Esophagus squamous epithelium (tissue), 5 donors: ENCODE measurements at regions not wholly inside any gene's neighbourhood (a gene's known extent, or its start where the extent isn't known, plus 50 kb on each side); places are given as distances from the start of the nearest gene placed in this dataset.

Experiments used
- DNase-seq: peaks from one replicate; lab custom pipeline; 2025; lab: John Stamatoyannopoulos, UW
- H3K27ac ChIP-seq, 4 donors: fragments of 200-600 bp; sonication (generic); one replicate each; pipeline ENCODE4 v1.5.1; 2016 to 2019; ENCODE audit warnings: mild to moderate bottlenecking in 1 of 4
- H3K27me3 ChIP-seq, 4 donors: fragments of 200-600 bp; sonication (generic); 1 replicate in 3 of 4; 2 replicates in 1 of 4; pipeline versions ENCODE4 v1.5.1 to v1.6.0; 2017 to 2021; ENCODE audit warnings: antibody characterized with exemption in 1 of 4
- H3K36me3 ChIP-seq, 3 donors: fragments of 200-600 bp; sonication (generic); one replicate each; pipeline ENCODE4 v1.5.1; 2016 to 2019
- H3K4me1 ChIP-seq, 3 donors: fragments of 200-600 bp; sonication (generic); one replicate each; pipeline ENCODE4 v1.5.1; 2017 to 2019
- H3K4me3 ChIP-seq, 4 donors: fragments of 200-600 bp; sonication (generic); 1 replicate in 3 of 4; 2 replicates in 1 of 4; pipeline ENCODE4 v1.5.1; 2016 to 2019; ENCODE audit warnings: mild to moderate bottlenecking in 2 of 4, moderate library complexity in 1 of 4
- H3K9me3 ChIP-seq, 3 donors: fragments of 200-600 bp; sonication (generic); one replicate each; pipeline ENCODE4 v1.5.1; 2016 to 2019
- POLR2A ChIP-seq, 4 donors: fragments of 450-650 bp; IDR thresholded peaks; one replicate each; pipeline ENCODE4 v1.6.1; 2017; ENCODE audit warnings: antibody characterized with exemption in 4 of 4, mild to moderate bottlenecking in 4 of 4, moderate library complexity in 3 of 4
- WGBS, 2 donors: methylation state at CpG; one replicate each; pipeline ENCODE4 v1.1.5; 2018; 5-methylcytosine and 5-hydroxymethylcytosine counted together
- intact Hi-C: fragments of 100-400 bp; cut with DNase I; formaldehyde crosslinking; loops from one replicate; pipeline ENCODE4 v1.15.0; 2022
- TF ChIP-seq, protein P1 (sequence below), 6 experiments: fragments of 450-650 bp in 4 of 6; fragments of 200-600 bp in 2 of 6; sonication (generic) in 2 of 6; IDR thresholded peaks; one replicate each; pipeline ENCODE4 v1.5.1; 2016 to 2019; ENCODE audit warnings: antibody characterized with exemption in 6 of 6, mild to moderate bottlenecking in 4 of 6, moderate library complexity in 4 of 6
- donor health status: DM: yes; HTN: yes; CAD: no.

DNA sequence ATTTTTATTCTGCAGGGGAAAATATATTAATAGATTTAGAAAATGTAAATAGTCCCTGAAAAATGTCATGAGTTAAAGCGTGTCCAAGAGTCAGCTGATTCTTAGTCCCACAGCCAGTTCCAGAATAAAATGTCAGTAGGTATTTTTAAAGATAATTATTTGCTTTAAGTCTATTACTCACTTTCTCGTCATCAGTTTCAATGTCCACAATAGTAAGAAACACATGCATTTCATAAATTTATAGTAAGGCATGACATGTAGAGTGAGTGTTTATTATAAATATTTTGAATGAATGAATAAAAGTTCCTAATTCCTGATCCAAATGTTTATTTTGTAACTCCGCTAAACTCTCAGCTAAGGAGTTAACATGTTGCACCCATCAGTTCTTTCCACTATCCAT is 1044.0 kb upstream of the PIK3C3 start:
- intact Hi-C loops, result no loop called here
- Histone ChIP-seq H3K4me3 (no peak overlapping the region), H3K36me3 (no peaks in the 10 kb centered on the region), H3K27me3 (no peaks in the 10 kb centered on the region), H3K4me1 (no peaks in the 10 kb centered on the region), H3K27ac (no peak overlapping the region), H3K9me3 (no peaks in the 10 kb centered on the region)
- DNase-seq, result no peak
- TF ChIP-seq POLR2A (IDR thresholded peaks at IDR 0.05), result no peak
- TF ChIP-seq, protein P1, sequence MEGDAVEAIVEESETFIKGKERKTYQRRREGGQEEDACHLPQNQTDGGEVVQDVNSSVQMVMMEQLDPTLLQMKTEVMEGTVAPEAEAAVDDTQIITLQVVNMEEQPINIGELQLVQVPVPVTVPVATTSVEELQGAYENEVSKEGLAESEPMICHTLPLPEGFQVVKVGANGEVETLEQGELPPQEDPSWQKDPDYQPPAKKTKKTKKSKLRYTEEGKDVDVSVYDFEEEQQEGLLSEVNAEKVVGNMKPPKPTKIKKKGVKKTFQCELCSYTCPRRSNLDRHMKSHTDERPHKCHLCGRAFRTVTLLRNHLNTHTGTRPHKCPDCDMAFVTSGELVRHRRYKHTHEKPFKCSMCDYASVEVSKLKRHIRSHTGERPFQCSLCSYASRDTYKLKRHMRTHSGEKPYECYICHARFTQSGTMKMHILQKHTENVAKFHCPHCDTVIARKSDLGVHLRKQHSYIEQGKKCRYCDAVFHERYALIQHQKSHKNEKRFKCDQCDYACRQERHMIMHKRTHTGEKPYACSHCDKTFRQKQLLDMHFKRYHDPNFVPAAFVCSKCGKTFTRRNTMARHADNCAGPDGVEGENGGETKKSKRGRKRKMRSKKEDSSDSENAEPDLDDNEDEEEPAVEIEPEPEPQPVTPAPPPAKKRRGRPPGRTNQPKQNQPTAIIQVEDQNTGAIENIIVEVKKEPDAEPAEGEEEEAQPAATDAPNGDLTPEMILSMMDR (IDR thresholded peaks at IDR 0.05), result no peak
- WGBS, 2 donors, result 61 to 67% methylated on average over 3 of the region's 3 CpGs

DNA sequence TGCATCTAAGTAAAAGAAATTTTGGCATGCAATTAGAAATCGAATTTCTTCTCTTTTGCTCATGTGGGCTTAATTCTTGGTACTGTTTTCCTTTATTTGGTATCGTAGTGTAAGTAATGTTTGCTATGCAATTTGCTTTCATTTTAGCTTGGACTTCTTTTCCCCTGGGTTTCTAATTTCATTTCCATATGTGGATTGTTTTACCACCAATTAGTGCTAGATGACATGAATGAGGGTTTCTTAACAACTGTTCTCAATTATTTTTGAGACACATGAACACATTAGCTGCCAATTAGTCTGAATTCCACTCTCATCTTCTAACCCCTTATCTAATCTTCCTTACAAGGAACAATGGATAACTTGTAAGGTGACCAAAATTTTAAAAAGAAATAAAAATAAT is 1047.2 kb upstream of the PIK3C3 start:
- TF ChIP-seq, protein P1 (IDR thresholded peaks at IDR 0.05), result no peak
- Histone ChIP-seq H3K4me1 (no peaks in the 10 kb centered on the region), H3K9me3 (no peaks in the 10 kb centered on the region), H3K36me3 (no peaks in the 10 kb centered on the region), H3K4me3 (no peak overlapping the region), H3K27ac (no peak overlapping the region), H3K27me3 (no peaks in the 10 kb centered on the region)
- WGBS, 2 donors, result 57 to 60% methylated on average over 2 of the region's 2 CpGs
- no peak for DNase-seq
- intact Hi-C loops, result no loop called here

DNA sequence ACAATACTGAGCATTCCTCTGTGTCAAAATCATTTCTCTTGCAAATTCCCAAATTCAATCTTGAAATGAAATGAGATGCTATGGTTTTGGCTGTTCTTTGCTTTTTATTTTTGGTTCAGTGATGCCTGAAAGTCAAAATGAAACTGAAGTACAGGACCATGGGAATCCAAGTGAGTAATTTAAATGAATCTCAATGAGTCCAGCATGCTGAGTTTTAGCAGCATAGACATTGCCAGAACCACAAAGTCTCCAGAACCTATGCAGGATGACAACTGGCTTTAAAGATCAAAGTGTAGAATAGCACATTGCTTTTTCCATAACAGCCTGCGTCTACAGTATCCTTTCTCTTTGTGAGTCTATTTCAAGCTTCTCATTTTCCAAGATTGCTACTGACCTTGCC is 1050.7 kb upstream of the PIK3C3 start:
- no peaks in the 10 kb centered on the region for H3K4me1 ChIP-seq
- no peak overlapping the region for H3K27ac ChIP-seq
- DNase-seq, result no peak
- intact Hi-C loops, result no loop called here
- no peaks in the 10 kb centered on the region for H3K36me3 ChIP-seq
- TF ChIP-seq, protein P1 (IDR thresholded peaks at IDR 0.05), result no peak
- TF ChIP-seq POLR2A (IDR thresholded peaks at IDR 0.05), result no peak
- H3K4me3 ChIP-seq, result no peak overlapping the region
- WGBS, 2 donors, result 0% methylated on average over 1 of the region's 1 CpG
- no peaks in the 10 kb centered on the region for H3K27me3 ChIP-seq
- H3K9me3 ChIP-seq, result no peaks in the 10 kb centered on the region

DNA sequence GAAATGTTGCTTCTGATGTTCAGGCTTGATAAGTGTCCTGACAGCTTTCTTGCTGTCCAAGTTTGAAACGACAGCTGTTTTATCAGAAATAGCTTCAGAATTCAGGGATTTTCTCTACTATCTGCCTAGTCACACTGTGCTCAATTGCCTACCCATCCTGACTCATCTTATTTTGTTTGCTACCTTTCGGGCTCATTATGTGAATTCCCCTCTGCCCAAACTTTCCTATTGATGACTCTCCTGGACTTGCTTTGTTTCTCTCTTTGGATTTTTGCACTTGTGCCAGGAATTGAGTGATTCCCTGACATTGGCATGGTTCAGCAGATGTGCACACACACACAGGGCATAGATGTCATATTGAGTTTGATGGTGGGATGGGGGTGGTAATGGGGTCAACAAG is 1052.6 kb upstream of the PIK3C3 start:
- 47 to 51% methylated on average over 2 of the region's 2 CpGs for WGBS, 2 donors
- no peaks in the 10 kb centered on the region for H3K27me3 ChIP-seq
- H3K27ac ChIP-seq, result no peak overlapping the region
- no peaks in the 10 kb centered on the region for H3K9me3 ChIP-seq
- H3K4me1 ChIP-seq, result no peaks in the 10 kb centered on the region
- no peak overlapping the region for H3K4me3 ChIP-seq
- intact Hi-C loops, result no loop called here
- no peak for DNase-seq
- no peaks in the 10 kb centered on the region for H3K36me3 ChIP-seq
- TF ChIP-seq POLR2A (IDR thresholded peaks at IDR 0.05), result no peak
- TF ChIP-seq, protein P1 (IDR thresholded peaks at IDR 0.05), result no peak

DNA sequence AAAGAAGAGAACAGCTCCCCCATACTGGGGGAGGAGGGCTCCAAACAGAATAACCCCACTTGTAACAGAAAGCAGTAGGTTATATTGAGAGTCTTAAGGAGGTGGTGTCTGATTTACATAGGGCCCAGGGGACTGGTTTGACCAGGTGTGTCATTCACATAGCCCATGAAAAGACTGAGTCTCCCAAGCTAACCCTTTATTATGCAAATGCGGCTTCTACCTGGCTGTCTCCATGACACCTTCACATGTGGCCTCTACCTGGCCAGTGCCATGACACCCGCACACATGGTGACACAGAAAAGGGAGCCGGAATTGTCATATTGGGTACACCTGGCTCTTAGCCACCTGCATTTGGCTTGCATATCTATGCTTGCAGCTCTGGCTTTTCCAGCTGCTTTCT is 1057.2 kb upstream of the PIK3C3 start:
- Histone ChIP-seq H3K27ac (no peak overlapping the region), H3K9me3 (no peaks in the 10 kb centered on the region), H3K4me3 (no peak overlapping the region), H3K36me3 (no peaks in the 10 kb centered on the region), H3K4me1 (no peaks in the 10 kb centered on the region), H3K27me3 (no peaks in the 10 kb centered on the region)
- 67 to 88% methylated on average over 3 of the region's 3 CpGs for WGBS, 2 donors
- TF ChIP-seq, protein P1 (IDR thresholded peaks at IDR 0.05), result no peak
- no peak for TF ChIP-seq POLR2A (IDR thresholded peaks at IDR 0.05)
- intact Hi-C loops, result no loop called here
- no peak for DNase-seq
